Right lobe of liver (tissue), 6 donors: ENCODE measurements at regions not wholly inside any gene's neighbourhood (a gene's known extent, or its start where the extent isn't known, plus 50 kb on each side); places are given as distances from the start of the nearest gene placed in this dataset.

Source experiments
- ATAC-seq, 4 donors: fragments of 200-7000 bp; cut with Tn5 transposase; one replicate each; pipeline ENCODE4 v1.9.1; 2020; ENCODE audit warnings: mild to moderate bottlenecking in 4 of 4, moderate library complexity in 4 of 4
- DNase-seq, 3 donors: peaks; one replicate each; pipeline ENCODE4 v3.0.0-alpha.2; 2020
- H3K27ac ChIP-seq, 3 donors: fragments of 200-600 bp; one replicate each; pipeline ENCODE4 v1.8.0; 2022
- H3K27me3 ChIP-seq, 2 donors: fragments of 200-600 bp; one replicate each; pipeline ENCODE4 v1.8.0; 2022
- H3K36me3 ChIP-seq, 4 donors: fragments of 200-600 bp; sonication (generic) in 1 of 4; one replicate each; pipeline versions ENCODE4 v1.5.1 to v1.8.0; 2017 to 2022; ENCODE audit warnings: control low read depth in 1 of 4
- H3K4me1 ChIP-seq, 4 donors: fragments of 200-600 bp; sonication (generic) in 1 of 4; one replicate each; pipeline versions ENCODE4 v1.5.1 to v1.8.0; 2017 to 2022; ENCODE audit warnings: control low read depth in 1 of 4
- H3K4me3 ChIP-seq, 3 donors: fragments of 200-600 bp; one replicate each; pipeline ENCODE4 v1.8.0; 2022
- H3K9me3 ChIP-seq, 4 donors: fragments of 200-600 bp; sonication (generic) in 1 of 4; one replicate each; pipeline versions ENCODE4 v1.5.1 to v1.8.0; 2017 to 2022; ENCODE audit warnings: control low read depth in 1 of 4
- CTCF ChIP-seq, 4 donors: fragments of 200-600 bp in 3 of 4; fragments of 450-650 bp in 1 of 4; IDR thresholded peaks; one replicate each; pipeline versions ENCODE4 v1.5.1 to v1.8.0; 2016 to 2022; ENCODE audit warnings: antibody characterized with exemption in 4 of 4, mild to moderate bottlenecking in 2 of 4
- POLR2A ChIP-seq: fragments of 450-650 bp; IDR thresholded peaks from one replicate; pipeline ENCODE4 v1.6.1; 2017; ENCODE audit warnings: antibody characterized with exemption, mild to moderate bottlenecking
- WGBS: methylation state at CpG from one replicate; pipeline ENCODE4 v1.1.6; 2018; ENCODE audit warnings: low coverage, low lambda C conversion rate; ENCODE audit not compliant: insufficient coverage; ENCODE audit errors: missing lambda C conversion rate; 5-methylcytosine and 5-hydroxymethylcytosine counted together
- intact Hi-C, 2 donors: fragments of 100-400 bp; cut with DNase I; formaldehyde crosslinking; loops; one replicate each; pipeline versions ENCODE4 v1.11.2 to v1.14.1; 2022
- donor health status: DM: no; HTN: yes; CAD: no.
- donor health status: DM: no; HTN: no; CAD: no.
- donor health status: DM: no; HTN: no; CAD: no.
- donor health status: DM: no; HTN: yes; CAD: no.
- donor health status: DM: no; HTN: yes; CAD: no.

- WGBS = 33% methylated on average over 1 of the region's 1 CpG
- Histone ChIP-seq H3K4me1 (no peaks in the 10 kb centered on the region), H3K36me3 (no peaks in the 10 kb centered on the region), H3K4me3 (no peak overlapping the region), H3K9me3 (no peaks in the 10 kb centered on the region), H3K27me3 (no peaks in the 10 kb centered on the region), H3K27ac (no peak overlapping the region)
- DNase-seq (no peak), ATAC-seq (no peak)
- intact Hi-C loops = no loop called here
- TF ChIP-seq POLR2A (no peak), CTCF (IDR thresholded peaks at IDR 0.05) (no peak)
These were observed 126.3 kb upstream of the CARD18 start for GRCh38 chr11:105265845-105266244.

- intact Hi-C loops = no loop called here
- no peaks in the 10 kb centered on the region for H3K36me3 ChIP-seq
- no peak overlapping the region for H3K27ac ChIP-seq
- H3K9me3 ChIP-seq = no peaks in the 10 kb centered on the region
- ATAC-seq (no peak), DNase-seq (no peak)
- no peak overlapping the region for H3K4me3 ChIP-seq
- TF ChIP-seq CTCF (IDR thresholded peaks at IDR 0.05) = no peak
- TF ChIP-seq POLR2A = no peak
- H3K27me3 ChIP-seq = no peaks in the 10 kb centered on the region
- WGBS = 45% methylated on average over 1 of the region's 1 CpG
- no peaks in the 10 kb centered on the region for H3K4me1 ChIP-seq
These were observed 121.4 kb upstream of the CARD18 start for GRCh38 chr11:105260976-105261375.

- H3K36me3 ChIP-seq = no peaks in the 10 kb centered on the region
- H3K27ac ChIP-seq = no peak overlapping the region
- WGBS = 78% methylated on average over 3 of the region's 3 CpGs
- TF ChIP-seq CTCF (IDR thresholded peaks at IDR 0.05) = no peak
- TF ChIP-seq POLR2A = no peak
- no peaks in the 10 kb centered on the region for H3K27me3 ChIP-seq
- ATAC-seq (no peak), DNase-seq (no peak)
- intact Hi-C loops = no loop called here
- no peaks in the 10 kb centered on the region for H3K4me1 ChIP-seq
- no peaks in the 10 kb centered on the region for H3K9me3 ChIP-seq
- H3K4me3 ChIP-seq = no peak overlapping the region
These were observed 106.3 kb upstream of the CARD18 start for GRCh38 chr11:105245781-105246315.

GRCh38 chr11:105244160-105244825 is 104.7 kb upstream of the CARD18 start:
- no peak overlapping the region for H3K4me3 ChIP-seq
- WGBS = 32% methylated on average over 4 of the region's 4 CpGs
- H3K9me3 ChIP-seq = no peaks in the 10 kb centered on the region
- DNase-seq (no peak), ATAC-seq (peak; percentile 42 to 90 (median 65))
- no peaks in the 10 kb centered on the region for H3K4me1 ChIP-seq
- no peaks in the 10 kb centered on the region for H3K27me3 ChIP-seq
- no peaks in the 10 kb centered on the region for H3K36me3 ChIP-seq
- intact Hi-C loops = no loop called here
- H3K27ac ChIP-seq = peak overlapping the region in 1 of 3 donors; percentile 8
- TF ChIP-seq CTCF (IDR thresholded peaks at IDR 0.05) = no peak
- TF ChIP-seq POLR2A = no peak
